HG03460 (cell line): ENCODE measurements at regions not wholly inside any gene's neighbourhood (a gene's known extent, or its start where the extent isn't known, plus 50 kb on each side); places are given as distances from the start of the nearest gene placed in this dataset.

Source experiments
- ATAC-seq: cut with Tn5 transposase; IDR thresholded peaks from one replicate; pipeline ENCODE4 v1.9.1; 2021; ENCODE audit not compliant: unreplicated experiment

DNA sequence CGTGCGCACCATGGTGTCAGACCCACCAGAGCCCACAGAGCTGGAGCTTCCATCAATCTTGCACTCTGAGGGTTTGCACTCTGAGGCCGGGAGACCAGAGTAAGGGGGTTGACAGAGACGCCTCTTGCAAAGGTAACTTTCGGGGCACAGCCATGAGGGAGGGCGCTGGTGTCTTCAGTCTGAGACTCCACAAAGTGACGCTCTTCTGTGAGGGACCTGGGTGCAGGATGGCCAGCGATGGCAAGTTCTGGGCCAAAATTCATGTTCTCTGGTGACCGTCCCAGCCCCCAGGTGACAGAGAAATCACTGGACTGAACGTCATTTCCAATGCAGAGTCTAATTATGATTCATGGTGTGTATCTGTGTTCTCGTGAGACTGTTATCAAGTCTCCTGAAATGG, 1395.2 kb downstream of the TBC1D22A start:
- no peak for ATAC-seq

DNA sequence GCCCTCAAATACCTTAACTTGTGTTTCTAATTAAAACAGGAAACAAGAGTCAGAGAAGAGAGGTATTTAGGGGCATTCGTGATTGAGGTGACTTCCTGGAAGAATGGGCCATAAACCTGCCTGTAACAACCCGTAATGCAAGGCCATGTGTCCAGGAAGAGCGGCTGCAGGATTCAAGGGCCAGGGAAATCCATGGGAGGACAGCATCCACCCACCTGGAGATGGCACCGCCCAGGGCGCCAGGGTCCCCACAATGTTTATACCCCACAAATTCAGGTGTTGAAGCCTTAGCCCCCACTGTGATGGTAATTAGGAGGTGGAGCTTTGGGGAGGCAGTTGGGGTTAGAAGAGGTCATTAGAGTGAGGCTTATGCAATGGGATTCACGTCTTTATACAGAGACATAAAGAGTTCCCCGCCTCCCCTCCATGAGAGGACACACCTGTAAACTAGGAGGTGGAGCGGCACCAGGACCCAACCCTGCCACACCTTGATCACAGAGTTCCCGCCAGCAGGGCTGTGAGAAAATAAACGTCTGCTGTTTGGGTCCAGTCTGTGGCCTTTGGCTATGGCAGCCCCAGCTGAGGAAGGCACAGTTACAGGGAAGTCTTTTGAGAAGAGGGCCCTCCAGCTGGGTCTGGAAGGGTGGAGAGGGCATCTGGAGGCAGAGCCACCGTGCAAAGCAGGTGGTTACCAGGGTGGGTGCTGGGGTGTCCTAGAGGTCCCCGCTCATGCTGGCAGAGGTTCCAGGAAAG, 1394.3 kb downstream of the TBC1D22A start:
- ATAC-seq = no peak

DNA sequence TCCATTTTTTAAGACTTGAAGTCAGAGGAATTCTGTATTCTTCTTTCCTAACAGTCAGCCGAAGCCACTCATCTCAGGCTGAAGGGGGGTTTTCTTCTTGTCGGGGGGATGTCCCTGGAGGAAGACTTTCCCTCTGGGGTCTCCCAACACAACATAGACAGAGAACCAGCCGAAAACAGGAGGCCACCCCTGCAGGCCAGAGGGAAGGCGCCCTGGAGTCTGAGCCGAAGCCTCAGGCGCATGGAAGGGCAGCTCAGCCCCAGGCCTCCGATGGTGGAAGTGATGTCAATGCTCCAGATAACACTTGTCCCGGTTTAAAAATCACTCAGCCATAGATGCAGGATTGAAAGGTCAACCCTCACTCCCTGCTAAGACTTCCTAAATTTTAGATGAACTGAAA, 1393.0 kb downstream of the TBC1D22A start:
- ATAC-seq = no peak

DNA sequence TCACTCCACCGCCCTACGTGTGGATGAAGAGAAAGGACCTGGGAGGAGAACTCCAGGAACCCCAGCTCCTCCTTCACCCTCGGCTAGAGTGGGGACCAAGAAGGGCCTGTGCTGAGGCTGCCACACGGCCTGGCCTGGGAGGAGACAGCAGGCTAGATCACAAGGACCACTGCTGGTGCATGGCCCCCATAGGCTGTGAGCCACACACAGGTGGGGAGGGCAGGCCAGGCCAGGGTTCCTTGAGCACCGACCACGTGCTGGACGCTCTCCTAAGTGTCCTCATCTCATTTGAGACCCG, 1392.4 kb downstream of the TBC1D22A start:
- no peak for ATAC-seq

DNA sequence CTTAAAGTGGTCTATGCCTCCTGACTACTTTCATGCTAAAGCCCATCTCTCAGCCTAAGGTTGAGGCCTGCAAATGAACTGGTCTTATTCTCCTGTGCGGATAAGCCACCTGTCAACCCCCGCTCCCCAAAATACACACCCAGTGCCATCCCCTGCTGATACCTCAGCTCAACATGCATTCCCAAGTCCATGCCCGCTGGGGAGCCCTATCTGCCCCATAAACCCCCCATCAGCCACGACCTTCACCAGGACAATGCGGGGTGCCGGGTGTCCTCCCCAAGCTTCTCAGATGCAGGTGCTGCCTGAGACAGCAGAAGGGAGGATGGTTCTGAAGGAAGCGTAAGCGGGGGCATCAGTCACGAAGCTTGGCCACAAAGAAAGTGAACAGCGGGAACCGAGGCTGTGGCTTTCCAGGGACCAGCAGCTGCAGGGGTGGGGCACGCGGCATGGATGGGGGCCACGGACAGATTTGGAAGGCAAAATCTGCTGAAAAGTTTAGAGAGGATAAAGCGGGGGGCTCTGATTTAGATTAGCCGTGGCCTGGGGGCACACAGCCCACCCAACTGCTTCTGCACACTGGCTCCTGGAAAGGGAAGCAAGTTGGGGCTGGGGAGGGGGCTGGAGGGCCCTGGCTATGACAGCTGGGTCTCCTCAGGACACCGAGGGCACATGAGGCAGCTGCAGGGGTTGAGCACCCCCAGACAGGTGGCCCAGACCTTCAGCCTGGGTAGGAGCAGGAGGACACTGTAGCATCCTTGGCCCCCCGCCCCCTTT, 1391.9 kb downstream of the TBC1D22A start:
- ATAC-seq = no peak

DNA sequence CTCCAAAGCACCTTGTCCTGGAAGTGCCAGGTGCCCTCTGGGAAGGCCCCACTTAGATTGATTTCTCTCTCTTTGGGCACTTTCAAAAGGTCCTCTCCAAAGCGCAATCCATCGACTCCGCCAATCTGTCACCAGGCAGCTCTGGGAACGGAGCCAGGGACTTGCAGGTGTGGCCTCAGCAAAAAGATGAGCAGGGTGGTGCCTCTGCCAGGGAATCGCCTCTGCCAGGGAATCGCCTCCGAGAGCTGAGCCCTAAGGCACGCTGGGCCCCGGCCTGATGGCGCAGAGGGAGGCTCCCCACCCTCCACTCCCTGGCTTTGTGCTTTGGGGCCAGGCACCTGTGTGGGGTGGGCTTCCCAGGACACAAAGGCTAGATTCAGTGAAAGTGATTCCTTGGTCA, 1391.3 kb downstream of the TBC1D22A start:
- ATAC-seq = no peak

DNA sequence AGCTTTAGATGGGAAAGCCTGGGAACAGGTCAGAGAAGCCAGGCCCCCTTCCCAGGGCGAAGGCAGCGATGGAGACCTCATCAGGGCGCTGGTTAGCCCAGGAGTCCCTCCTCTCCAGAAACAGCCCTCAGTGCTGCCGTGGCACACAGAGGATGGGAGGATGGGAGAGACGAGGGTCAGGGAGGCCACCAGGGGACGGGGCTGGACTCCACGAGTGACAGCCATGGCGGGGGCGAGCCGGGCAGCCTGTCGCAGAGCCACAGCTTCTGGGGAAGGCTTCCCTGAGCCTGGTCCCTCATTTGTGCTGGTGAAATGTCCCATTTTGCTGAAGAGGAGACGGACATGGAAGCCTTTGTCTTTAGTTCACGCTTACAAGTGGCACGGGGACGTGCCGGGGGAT, 1390.5 kb downstream of the TBC1D22A start:
- ATAC-seq = no peak

DNA sequence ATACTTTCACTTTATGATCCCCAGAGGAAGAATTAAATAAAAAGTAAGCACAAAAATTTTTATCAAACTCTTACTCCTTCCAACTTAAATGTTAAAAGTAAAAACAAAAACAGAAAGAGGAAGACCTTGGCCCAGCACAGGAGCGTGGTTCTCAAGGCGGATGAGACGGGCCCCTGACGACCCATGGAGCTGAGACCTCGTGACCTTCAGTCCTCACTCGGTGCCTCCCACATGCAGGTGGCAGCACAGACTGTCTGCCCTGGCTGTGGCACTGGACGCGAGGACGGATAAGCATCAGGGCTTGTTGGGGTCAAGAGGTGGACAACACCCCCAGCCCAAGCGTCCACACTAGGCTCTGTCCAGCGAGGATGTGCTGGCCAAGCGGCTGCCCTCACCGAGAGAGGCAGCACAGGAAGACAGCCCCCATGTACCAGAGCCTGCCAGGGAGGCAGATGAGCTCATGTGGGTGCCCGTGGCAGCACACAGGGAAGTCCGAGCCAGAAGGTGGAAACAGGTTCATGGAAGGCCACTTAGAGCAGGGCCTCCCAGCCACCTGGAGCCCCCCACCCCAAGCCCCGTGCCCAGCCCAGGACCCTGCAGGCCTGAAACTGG, 1389.8 kb downstream of the TBC1D22A start:
- no peak for ATAC-seq

DNA sequence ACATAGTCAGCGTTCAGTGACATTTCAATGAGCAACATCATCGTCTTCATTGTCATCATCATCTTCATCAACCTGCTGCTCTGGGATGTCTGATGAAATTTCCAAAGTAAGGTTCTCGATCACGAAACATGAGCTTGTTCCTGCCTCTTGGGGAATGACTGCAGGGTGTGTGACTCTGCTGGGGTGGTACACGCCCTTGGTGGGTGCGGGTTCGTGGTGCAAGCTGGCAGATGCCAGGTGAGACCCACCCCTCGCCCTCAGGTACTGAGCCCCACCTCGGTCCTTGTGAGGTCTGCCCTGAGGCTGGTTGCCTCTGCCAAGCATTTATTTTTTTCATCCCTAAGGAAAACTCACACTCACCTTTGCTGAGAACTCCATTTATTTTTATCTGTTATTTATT, 1389.2 kb downstream of the TBC1D22A start:
- ATAC-seq = no peak

DNA sequence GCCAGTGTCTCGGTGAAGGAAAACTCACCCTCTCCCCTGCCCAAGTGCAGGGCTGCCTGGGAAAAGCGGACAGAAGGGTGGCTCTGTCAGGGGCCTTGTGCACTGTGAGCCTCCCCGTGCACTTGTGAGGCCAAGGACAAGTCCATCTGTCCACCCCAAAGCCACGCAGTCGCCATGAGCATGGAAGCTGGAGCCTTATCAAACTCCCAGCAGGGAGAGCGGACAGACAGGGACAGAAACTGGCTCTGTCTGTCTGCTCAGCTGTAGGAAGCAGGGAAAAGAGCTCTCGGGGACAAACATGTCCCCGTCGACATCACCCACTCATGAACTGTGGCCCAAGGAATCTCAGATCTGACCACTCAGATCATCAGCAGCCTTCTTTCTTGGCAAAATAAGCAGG, 1385.4 kb downstream of the TBC1D22A start:
- ATAC-seq = no peak

DNA sequence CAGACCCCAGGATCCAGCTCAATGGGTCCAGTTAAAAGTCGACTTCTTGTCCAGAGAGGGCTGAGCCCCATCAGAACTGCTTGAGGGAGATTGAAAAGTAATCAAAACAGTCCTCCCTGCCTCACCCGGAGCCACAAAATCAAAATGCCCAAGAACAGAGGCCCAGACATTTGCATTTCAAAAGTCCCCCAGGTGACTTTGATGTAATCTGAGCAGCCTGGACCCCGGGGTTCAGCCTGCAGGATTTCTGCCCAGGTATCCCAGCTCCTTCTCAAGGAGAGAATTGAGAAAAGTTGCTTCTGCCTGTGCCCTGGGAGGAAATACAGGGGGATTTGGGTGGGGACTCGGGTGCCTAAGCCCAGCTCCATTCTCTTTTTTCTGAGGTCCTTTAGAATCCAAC, 1385.0 kb downstream of the TBC1D22A start:
- ATAC-seq = no peak

DNA sequence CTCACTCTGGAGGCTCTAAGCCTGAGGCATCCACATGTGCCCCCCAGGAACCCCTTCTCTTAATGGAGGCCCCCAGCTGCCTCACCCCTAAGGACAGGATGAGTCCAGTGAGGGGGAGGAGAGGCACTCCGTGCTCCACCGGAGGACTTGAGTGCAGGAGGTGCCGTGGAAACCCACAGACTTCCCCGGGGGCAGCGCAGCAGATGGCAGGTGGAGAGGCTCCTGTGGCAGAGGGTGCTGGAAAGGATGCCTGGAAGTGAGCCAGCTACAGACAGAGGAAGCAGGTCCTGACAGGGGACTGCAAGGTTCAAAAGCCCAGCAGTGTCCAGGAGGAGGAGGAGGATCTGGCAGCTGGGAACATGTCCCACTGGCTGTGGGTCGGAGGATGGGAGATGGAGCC, 1384.0 kb downstream of the TBC1D22A start:
- no peak for ATAC-seq

DNA sequence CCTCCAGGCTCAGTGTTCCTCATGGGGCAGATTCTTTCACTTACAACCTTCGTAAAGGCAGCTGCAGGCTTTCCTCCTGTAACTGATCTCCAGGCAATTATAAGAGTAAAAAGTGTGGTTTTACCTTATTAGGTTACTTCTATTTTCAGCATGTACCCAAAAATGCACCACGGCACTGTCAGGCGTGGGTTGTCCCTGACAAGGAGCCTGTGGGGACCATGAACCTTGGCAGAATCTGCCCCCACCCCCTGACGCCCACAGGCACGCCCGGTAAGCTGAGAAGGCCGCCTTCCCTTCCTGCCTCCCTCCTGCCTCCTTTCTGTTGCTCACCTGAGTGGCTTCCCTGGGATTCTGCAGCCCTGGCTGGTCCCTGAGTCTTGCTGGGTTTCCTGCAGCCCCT, 1383.3 kb downstream of the TBC1D22A start:
- no peak for ATAC-seq

DNA sequence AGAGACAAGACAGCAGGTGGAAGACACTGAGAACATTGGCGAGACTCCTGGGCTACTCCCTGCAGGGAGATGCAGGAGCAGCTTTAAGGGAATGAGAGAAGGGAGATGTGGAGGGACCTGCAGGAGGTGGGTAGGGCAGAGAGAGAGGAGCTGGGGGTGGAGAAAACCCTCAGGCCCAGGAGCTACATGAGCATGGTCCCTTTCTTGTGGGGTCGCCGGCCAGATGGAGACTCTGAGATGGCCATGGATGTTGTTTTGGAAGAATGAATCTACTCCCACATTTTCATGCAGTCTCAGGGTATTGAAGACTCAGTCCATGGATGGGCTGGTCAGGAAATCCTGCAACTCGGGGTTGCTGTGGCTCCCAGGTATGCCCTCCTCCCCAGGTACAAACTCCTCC, 1381.9 kb downstream of the TBC1D22A start:
- no peak for ATAC-seq

DNA sequence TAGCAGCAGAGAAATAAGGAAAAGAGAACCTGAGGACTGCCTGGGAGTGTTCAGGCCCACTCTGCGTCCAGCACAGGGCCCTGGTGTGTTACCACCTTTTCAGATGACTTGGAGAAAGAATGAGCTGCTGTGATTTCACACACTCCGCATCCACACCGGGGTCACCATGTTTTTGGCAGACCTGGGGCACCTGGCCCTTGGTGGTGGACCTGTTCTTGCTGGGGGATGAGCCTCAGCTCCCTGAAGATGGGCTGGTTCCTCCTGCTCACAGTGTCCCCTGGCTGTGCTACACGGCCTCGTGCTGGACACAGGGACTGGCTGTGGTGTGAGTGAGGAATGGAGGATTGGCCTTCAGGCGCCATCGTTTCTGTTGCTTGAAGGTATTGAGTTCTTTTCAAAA, 1381.4 kb downstream of the TBC1D22A start:
- ATAC-seq = no peak

DNA sequence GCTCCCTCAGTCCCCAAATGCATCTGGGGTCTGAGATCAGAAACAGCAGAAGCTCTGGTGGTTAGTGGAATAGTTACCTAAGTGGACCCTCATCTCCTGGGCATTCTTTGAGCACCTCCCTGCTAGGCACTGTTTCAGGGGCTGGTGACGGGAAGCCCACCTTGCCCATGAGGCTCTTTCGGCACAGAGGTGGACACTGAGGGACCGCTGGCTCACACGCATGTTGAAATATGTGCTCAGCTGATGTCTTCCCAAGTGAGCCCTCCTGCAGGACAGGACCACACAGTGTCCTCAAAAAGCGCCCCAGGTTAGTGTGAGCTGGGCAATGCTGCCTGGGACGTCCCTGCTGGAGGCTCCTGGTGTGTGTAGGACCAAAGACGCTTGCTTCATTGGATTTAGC, 1379.9 kb downstream of the TBC1D22A start:
- ATAC-seq = no peak

DNA sequence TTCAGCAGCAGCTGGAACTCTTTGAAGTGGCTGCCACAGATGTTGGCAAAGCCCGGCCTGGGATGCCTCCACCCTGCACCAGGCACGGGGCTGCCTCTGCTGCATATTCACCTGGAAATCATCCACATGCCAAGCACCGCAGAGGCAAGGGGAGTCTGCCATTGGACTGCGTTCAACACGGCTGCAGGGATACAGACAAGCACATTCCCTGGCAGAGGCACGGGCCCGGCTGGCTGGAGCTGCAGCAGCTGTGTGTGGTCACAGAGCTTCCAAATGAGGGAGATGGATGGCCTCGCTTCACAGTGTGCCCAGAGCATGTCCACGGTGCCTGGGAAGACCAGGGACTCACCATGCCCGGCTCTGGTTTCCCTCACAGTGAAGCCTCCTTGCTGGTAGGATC, 1378.9 kb downstream of the TBC1D22A start:
- ATAC-seq = no peak

DNA sequence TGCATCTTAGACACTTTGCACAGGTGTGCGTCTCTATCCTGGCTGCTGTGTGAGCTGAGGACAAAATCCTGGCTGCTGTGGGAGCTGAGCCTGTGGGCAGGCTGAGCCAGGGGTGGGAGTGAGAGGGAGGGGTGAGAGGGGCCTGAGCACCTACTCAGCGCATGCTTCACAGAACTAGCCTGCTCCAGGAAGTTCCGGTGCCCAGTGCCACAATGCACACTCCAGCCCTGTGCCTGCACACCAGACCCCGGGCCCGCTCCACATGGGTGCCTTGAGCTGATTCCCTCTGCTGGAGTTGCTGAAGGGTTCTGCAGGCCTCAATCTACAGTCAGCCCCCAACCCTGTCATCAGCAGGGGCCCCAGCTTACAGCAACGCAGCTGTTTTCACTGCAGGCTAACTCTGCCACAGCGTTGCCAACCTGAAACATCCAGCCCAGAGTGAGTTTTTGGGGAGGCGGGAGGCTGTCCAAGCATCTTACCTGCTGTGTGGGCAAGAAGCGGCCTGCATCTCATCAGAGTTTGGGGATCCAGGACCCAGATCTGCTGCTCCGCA, 1377.9 kb downstream of the TBC1D22A start:
- ATAC-seq = no peak

DNA sequence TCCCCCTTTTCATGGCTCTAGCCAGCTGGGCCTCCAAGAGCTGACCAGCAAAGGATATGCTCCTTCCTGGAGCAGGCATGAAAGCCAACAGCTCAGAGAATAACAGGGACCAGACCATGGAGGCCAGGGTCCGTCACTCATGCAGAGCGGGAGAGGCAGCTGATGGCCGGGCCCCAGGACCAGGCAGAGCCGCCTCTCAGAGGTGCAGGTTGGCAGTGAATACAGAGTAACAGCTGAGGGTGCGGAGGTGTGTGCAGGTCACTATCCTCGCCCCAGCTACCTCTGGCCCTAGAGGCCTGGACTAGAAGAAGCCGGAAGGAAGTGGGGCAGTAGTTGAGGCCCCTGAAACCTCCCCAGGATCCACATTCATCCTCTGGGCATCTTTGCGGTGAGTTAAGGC, 1377.3 kb downstream of the TBC1D22A start:
- ATAC-seq = no peak

DNA sequence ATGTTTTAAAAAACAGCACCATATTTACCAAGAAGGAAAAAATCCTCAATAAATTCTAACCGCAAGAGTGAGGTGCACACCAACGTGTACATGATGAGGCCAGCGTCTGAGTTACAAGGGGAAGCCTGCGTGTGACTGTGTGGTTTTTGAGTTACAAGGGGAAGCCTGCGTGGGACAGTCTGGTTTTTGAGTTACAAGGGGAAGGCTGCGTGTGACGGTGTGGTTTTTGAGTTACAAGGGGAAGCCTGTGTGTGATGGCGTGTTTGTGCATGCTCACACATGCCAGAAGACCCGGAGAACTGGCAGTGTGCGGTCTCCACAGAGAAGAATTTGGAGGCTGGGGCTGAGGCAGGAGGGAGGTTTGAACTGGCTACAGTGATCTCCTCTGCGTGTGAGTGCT, 1376.4 kb downstream of the TBC1D22A start:
- ATAC-seq = no peak

DNA sequence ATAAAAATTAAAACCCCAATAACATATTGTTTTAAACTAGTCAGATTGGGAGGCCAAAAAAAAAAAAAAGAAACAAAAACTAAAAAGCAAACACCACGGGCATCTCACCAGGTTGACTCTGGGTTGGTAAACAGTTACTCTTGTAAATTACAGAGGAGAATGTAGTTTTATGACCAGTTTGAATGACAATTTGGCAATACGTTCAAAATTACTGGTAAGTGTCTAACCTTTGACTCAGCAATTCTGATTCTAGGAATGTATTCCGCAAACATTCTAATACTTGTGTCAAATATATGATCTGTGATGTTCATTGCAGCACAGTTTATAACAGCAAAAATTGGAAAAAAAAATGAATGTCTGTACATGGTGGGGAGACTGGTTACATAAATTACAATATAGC, 1376.0 kb downstream of the TBC1D22A start:
- ATAC-seq = no peak

DNA sequence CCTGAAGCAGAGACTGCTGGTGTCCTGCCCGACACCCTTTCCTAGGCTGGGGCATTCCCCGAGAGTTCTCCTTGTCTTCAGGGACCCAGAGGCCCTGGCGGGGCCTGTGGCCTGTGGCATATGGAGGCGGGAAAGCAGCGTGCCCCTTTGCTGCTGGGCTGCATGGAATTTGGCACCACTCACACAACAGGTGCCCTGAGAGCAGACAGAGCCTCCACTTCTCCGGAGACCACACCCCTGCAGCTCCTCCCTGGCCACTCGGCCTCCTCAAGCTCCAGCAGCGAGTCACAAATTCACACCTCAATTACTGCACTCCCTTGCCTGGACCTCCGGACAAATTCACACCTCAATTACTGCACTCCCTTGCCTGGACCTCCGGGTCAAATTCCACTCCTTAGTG, 1375.2 kb downstream of the TBC1D22A start:
- no peak for ATAC-seq
